CD14-positive monocyte (primary cell): ENCODE measurements at regions not wholly inside any gene's neighbourhood (a gene's known extent, or its start where the extent isn't known, plus 50 kb on each side); places are given as distances from the start of the nearest gene placed in this dataset.
A peak's percentile ranks its signal among the peaks of the same experiment; 100 is the strongest.

ENCODE experiments used
- DNase-seq, 3 donors: peaks; one replicate each; pipeline ENCODE4 v3.0.0-alpha.2; 2011 to 2022
- H2AFZ ChIP-seq: 2 replicates; pipeline ENCODE4 v1.6.0; 2012; ENCODE audit warnings: mild to moderate bottlenecking, low read depth, low read length, inconsistent platforms; ENCODE audit not compliant: insufficient read depth, poor library complexity, severe bottlenecking
- H3K27ac ChIP-seq, 2 donors: 1 replicate in 1 of 2; 2 replicates in 1 of 2; pipeline ENCODE4 v1.5.1; 2012 to 2013; ENCODE audit warnings: low read length in 2 of 2, control low read depth in 1 of 2, inconsistent platforms in 1 of 2, low read depth in 1 of 2, mild to moderate bottlenecking in 1 of 2
- H3K27me3 ChIP-seq, 2 donors: one replicate each; pipeline versions ENCODE4 v1.6.0 to v1.6.1; 2011 to 2013; ENCODE audit warnings: low read length in 2 of 2; ENCODE audit not compliant: control insufficient read depth in 2 of 2, insufficient read depth in 2 of 2
- H3K36me3 ChIP-seq, 2 donors: replicated peaks in 1 of 2; 1 replicate in 1 of 2; 2 replicates in 1 of 2; pipeline versions ENCODE4 v1.5.1 to v1.6.1; 2012 to 2013; ENCODE audit warnings: low read length in 2 of 2, control low read depth in 1 of 2, inconsistent platforms in 1 of 2, mild to moderate bottlenecking in 1 of 2; ENCODE audit not compliant: insufficient read depth in 2 of 2, control insufficient read depth in 1 of 2
- H3K4me1 ChIP-seq, 2 donors: 1 replicate in 1 of 2; 2 replicates in 1 of 2; pipeline versions ENCODE4 v1.5.1 to v1.6.1; 2012 to 2013; ENCODE audit warnings: low read length in 2 of 2, control low read depth in 1 of 2, inconsistent platforms in 1 of 2, mild to moderate bottlenecking in 1 of 2, moderate library complexity in 1 of 2; ENCODE audit not compliant: insufficient read depth in 2 of 2, control insufficient read depth in 1 of 2
- H3K4me2 ChIP-seq: replicated peaks from 2 replicates; pipeline ENCODE3; 2012; ENCODE audit warnings: low read length, moderate library complexity, mild to moderate bottlenecking; ENCODE audit not compliant: poor library complexity, severe bottlenecking; ENCODE audit errors: extremely low read depth
- H3K4me3 ChIP-seq, 3 experiments: fragments of 200-600 bp in 1 of 3; sonication (generic) in 1 of 3; replicated peaks in 1 of 3; 1 replicate in 2 of 3; 2 replicates in 1 of 3; pipeline ENCODE4 v1.5.1; 2011 to 2013; ENCODE audit warnings: low read length in 3 of 3, mild to moderate bottlenecking in 3 of 3, control low read depth in 2 of 3, low read depth in 2 of 3, inconsistent platforms in 1 of 3, moderate library complexity in 1 of 3
- H3K79me2 ChIP-seq: 2 replicates; pipeline ENCODE4 v1.6.0; 2012; ENCODE audit warnings: mild to moderate bottlenecking, control low read depth, inconsistent platforms, low read length, moderate library complexity; ENCODE audit not compliant: insufficient read depth
- H3K9ac ChIP-seq: 2 replicates; pipeline ENCODE4 v1.6.0; 2017; ENCODE audit warnings: low read length, mild to moderate bottlenecking; ENCODE audit not compliant: insufficient read depth, poor library complexity, severe bottlenecking
- H3K9me3 ChIP-seq, 2 donors: replicated peaks in 1 of 2; 1 replicate in 1 of 2; 2 replicates in 1 of 2; pipeline versions ENCODE4 v1.5.1 to v1.6.1; 2012 to 2013; ENCODE audit warnings: low read length in 2 of 2, control low read depth in 1 of 2; ENCODE audit not compliant: control insufficient read depth in 1 of 2, insufficient read depth in 1 of 2
- H4K20me1 ChIP-seq: 2 replicates; pipeline ENCODE4 v1.6.0; 2012; ENCODE audit warnings: mild to moderate bottlenecking, low read length, control low read depth, moderate library complexity; ENCODE audit not compliant: insufficient read depth
- H3K27ac Mint-ChIP-seq, 7 donors: one replicate each; pipeline ENCODE4 v1.8.0; 2020; ENCODE audit warnings: mild to moderate bottlenecking in 7 of 7, mixed read lengths in 7 of 7, moderate library complexity in 6 of 7, inconsistent platforms in 2 of 7
- H3K27me3 Mint-ChIP-seq, 3 donors: one replicate each; pipeline ENCODE4 v1.8.0; 2021 to 2022; ENCODE audit warnings: low read depth in 3 of 3, mild to moderate bottlenecking in 3 of 3, mixed read lengths in 3 of 3, moderate library complexity in 3 of 3, inconsistent platforms in 1 of 3
- H3K36me3 Mint-ChIP-seq, 2 donors: one replicate each; pipeline ENCODE4 v1.8.0; 2020; ENCODE audit warnings: mixed read lengths in 2 of 2, inconsistent platforms in 1 of 2, mild to moderate bottlenecking in 1 of 2
- H3K4me1 Mint-ChIP-seq: one replicate; pipeline ENCODE4 v1.8.0; 2020; ENCODE audit warnings: mild to moderate bottlenecking, mixed read lengths
- H3K4me3 Mint-ChIP-seq, 2 donors: one replicate each; pipeline ENCODE4 v1.8.0; 2020; ENCODE audit warnings: mild to moderate bottlenecking in 2 of 2, mixed read lengths in 2 of 2, moderate library complexity in 1 of 2
- H3K9me3 Mint-ChIP-seq, 7 donors: one replicate each; pipeline ENCODE4 v1.8.0; 2020 to 2022; ENCODE audit warnings: mixed read lengths in 7 of 7, mild to moderate bottlenecking in 6 of 7, moderate library complexity in 6 of 7, inconsistent platforms in 2 of 7
- WGBS: methylation state at CpG from one replicate; pipeline ENCODE4 v1.1.5; 2013; ENCODE audit warnings: missing lambda C conversion rate; ENCODE audit not compliant: insufficient coverage; 5-methylcytosine and 5-hydroxymethylcytosine counted together
- intact Hi-C, 2 donors: fragments of 100-400 bp; cut with micrococcal nuclease; formaldehyde crosslinking; loops; one replicate each; pipeline versions ENCODE4 v1.15.0 to v1.15.1; 2023
- TF ChIP-seq, protein P1 (sequence below): fragments of 200-600 bp; IDR thresholded peaks from one replicate; pipeline ENCODE4 v1.8.0; 2022; ENCODE audit warnings: antibody characterized with exemption, mild to moderate bottlenecking

DNA sequence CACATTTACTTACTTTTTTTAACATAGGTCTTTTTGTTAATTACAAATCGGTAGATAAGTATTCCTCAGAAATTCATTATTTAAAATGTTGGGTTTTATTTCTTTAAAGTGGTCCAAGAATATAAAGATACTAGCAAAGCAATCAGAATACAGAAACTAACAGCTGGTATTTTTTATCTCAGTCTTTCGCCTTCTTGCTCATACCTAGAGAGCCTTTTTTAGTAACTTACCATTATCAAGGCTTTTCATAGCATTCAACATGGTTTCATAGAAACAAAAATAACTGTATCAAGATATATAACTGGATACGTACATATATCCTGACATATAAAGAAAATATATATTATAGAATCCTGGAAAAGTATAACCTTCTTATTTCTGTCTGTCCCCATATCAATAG lies 227.8 kb upstream of the MIR17HG start:
- intact Hi-C loops = no loop called here
- WGBS = no CpG with 5 or more reads among the region's 3 CpGs

DNA sequence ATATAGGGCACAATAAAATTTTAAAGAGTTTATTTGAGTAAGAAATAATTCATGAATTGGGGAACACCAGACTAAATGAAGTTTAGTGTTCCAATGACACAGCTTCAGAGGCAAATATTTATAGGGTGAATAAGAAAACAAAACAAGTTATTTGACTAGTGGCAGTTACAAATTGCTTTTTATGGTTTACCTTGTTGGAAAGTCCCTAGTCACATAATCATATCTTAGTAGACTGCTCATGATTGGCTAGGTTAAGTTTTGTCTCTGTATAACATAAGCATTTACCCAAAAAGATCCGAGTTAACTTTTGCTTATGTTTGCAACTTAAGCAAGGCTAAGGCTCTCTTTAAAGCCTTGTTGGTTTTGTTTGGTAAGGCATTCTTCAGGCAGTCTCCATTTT lies 224.7 kb upstream of the MIR17HG start:
- Histone ChIP-seq H3K36me3 (no peaks in the 10 kb centered on the region), H3K27ac (no peak overlapping the region), H3K9me3 (no peaks in the 10 kb centered on the region), H3K27me3 (no peaks in the 10 kb centered on the region), H4K20me1 (no peaks in the 10 kb centered on the region), H3K4me3 (no peak overlapping the region), H3K79me2 (no peaks in the 10 kb centered on the region), H3K9ac (no peak overlapping the region), H2AFZ (no peak overlapping the region), H3K4me2 (no peak overlapping the region), H3K4me1 (no peaks in the 10 kb centered on the region)
- intact Hi-C loops = no loop called here
- Mint-ChIP-seq H3K36me3 (no peaks in the 10 kb centered on the region), H3K9me3 (no peaks in the 10 kb centered on the region), H3K27ac (no peak overlapping the region), H3K4me1 (no peaks in the 10 kb centered on the region), H3K27me3 (no peaks in the 10 kb centered on the region), H3K4me3 (no peak overlapping the region)
- DNase-seq = no peak
- no CpG with 5 or more reads among the region's 1 CpG for WGBS
- TF ChIP-seq, protein P1, sequence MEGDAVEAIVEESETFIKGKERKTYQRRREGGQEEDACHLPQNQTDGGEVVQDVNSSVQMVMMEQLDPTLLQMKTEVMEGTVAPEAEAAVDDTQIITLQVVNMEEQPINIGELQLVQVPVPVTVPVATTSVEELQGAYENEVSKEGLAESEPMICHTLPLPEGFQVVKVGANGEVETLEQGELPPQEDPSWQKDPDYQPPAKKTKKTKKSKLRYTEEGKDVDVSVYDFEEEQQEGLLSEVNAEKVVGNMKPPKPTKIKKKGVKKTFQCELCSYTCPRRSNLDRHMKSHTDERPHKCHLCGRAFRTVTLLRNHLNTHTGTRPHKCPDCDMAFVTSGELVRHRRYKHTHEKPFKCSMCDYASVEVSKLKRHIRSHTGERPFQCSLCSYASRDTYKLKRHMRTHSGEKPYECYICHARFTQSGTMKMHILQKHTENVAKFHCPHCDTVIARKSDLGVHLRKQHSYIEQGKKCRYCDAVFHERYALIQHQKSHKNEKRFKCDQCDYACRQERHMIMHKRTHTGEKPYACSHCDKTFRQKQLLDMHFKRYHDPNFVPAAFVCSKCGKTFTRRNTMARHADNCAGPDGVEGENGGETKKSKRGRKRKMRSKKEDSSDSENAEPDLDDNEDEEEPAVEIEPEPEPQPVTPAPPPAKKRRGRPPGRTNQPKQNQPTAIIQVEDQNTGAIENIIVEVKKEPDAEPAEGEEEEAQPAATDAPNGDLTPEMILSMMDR = no peak

More for the DNA sequence above, 227.8 kb upstream of the MIR17HG start:
- H3K9me3 ChIP-seq = no peaks in the 10 kb centered on the region
- DNase-seq = no peak
- H3K4me2 ChIP-seq = no peak overlapping the region
- Mint-ChIP-seq H3K4me3 (no peak overlapping the region), H3K36me3 (no peaks in the 10 kb centered on the region), H3K4me1 (peaks cover 7% of the 10 kb centered on the region), H3K27ac (peak overlapping the region in 1 of 7 donors; percentile 51), H3K9me3 (peaks cover 0 to 3% (median 0%) of the 10 kb centered on the region in 7 donors), H3K27me3 (no peaks in the 10 kb centered on the region)
- H3K27me3 ChIP-seq = no peaks in the 10 kb centered on the region
- no peak overlapping the region for H3K27ac ChIP-seq
- no peak overlapping the region for H2AFZ ChIP-seq
- H3K36me3 ChIP-seq = no peaks in the 10 kb centered on the region
- H3K4me3 ChIP-seq = no peak overlapping the region
- TF ChIP-seq, protein P1 = no peak
- H3K79me2 ChIP-seq = no peaks in the 10 kb centered on the region
- no peaks in the 10 kb centered on the region for H3K4me1 ChIP-seq
- no peak overlapping the region for H3K9ac ChIP-seq
- no peaks in the 10 kb centered on the region for H4K20me1 ChIP-seq
